Nephron progenitor cell (in vitro differentiated cells): ENCODE measurements at regions not wholly inside any gene's neighbourhood (a gene's known extent, or its start where the extent isn't known, plus 50 kb on each side); places are given as distances from the start of the nearest gene placed in this dataset.

Experiments
- DNase-seq: peaks from one replicate; pipeline ENCODE4 v3.0.0; 2021
- H3K27ac Mint-ChIP-seq: 2 replicates; pipeline ENCODE4 v1.8.0; 2021; ENCODE audit warnings: mild to moderate bottlenecking, moderate library complexity, mixed read lengths
- H3K27me3 Mint-ChIP-seq: 2 replicates; pipeline ENCODE4 v1.8.0; 2021; ENCODE audit warnings: mild to moderate bottlenecking, low read depth, mixed read lengths; ENCODE audit not compliant: poor library complexity
- H3K36me3 Mint-ChIP-seq: 2 replicates; pipeline ENCODE4 v1.8.0; 2021; ENCODE audit warnings: low read depth, mixed read lengths
- H3K4me1 Mint-ChIP-seq: 2 replicates; pipeline ENCODE4 v1.8.0; 2021; ENCODE audit warnings: mixed read lengths
- H3K4me3 Mint-ChIP-seq: 2 replicates; pipeline ENCODE4 v1.8.0; 2021; ENCODE audit warnings: mild to moderate bottlenecking, moderate library complexity, mixed read lengths
- H3K9me3 Mint-ChIP-seq: 2 replicates; pipeline ENCODE4 v1.8.0; 2021; ENCODE audit warnings: mild to moderate bottlenecking, moderate library complexity, mixed read lengths
- TF ChIP-seq, protein P1 (sequence below): fragments of 200-600 bp; sonication (generic); IDR thresholded peaks from 2 replicates; pipeline ENCODE4 v1.5.0; 2021; ENCODE audit warnings: antibody characterized with exemption

DNA sequence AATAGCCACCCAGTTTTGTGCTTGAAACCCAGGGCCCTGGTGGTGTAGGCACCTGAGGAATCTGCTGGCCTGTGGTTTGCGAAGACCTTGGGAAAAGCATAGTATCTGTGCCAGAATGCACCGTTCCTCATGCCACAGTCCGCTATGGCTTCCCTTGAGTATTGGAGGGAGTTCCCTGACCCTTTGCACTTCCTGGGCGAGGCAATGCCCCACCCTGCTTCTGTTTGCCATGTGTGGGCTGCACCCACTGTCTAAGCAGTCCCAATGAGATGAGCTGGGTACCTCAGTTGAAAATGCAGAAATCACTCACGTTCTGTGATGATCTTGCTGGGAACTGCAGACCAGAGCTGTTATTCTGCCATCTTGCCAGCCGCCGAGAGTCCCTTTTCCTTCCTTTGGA is 483.5 kb downstream of the AGTPBP1 start:
- Mint-ChIP-seq H3K9me3 (peaks cover 51% of the 10 kb centered on the region), H3K4me1 (peaks cover 34% of the 10 kb centered on the region), H3K27me3 (peaks cover 6% of the 10 kb centered on the region), H3K4me3 (no peak overlapping the region), H3K36me3 (peaks cover 28% of the 10 kb centered on the region), H3K27ac (no peak overlapping the region)
- TF ChIP-seq, protein P1, sequence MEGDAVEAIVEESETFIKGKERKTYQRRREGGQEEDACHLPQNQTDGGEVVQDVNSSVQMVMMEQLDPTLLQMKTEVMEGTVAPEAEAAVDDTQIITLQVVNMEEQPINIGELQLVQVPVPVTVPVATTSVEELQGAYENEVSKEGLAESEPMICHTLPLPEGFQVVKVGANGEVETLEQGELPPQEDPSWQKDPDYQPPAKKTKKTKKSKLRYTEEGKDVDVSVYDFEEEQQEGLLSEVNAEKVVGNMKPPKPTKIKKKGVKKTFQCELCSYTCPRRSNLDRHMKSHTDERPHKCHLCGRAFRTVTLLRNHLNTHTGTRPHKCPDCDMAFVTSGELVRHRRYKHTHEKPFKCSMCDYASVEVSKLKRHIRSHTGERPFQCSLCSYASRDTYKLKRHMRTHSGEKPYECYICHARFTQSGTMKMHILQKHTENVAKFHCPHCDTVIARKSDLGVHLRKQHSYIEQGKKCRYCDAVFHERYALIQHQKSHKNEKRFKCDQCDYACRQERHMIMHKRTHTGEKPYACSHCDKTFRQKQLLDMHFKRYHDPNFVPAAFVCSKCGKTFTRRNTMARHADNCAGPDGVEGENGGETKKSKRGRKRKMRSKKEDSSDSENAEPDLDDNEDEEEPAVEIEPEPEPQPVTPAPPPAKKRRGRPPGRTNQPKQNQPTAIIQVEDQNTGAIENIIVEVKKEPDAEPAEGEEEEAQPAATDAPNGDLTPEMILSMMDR, result no peak
- no peak for DNase-seq

DNA sequence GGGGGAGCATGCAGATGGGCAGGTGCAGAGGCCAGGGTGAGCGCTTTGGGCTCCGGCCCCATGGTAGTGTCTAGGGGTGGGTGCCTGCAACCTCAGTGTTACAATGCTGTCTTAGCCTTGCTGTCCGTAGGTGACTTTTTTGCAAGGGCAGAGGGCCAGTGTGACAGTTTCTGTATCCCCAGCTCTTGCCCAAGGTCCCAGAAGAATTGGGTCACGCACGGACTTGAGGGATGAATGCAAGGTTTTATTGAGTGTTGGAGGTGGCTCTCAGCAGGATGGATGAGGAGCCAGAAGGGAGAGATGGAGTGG is 492.5 kb downstream of the AGTPBP1 start:
- Mint-ChIP-seq H3K9me3 (peaks cover 24% of the 10 kb centered on the region), H3K27ac (no peak overlapping the region), H3K27me3 (peaks cover 4% of the 10 kb centered on the region), H3K4me3 (no peak overlapping the region), H3K4me1 (peaks cover 35% of the 10 kb centered on the region), H3K36me3 (no peaks in the 10 kb centered on the region)
- no peak for DNase-seq
- TF ChIP-seq, protein P1, result no peak

DNA sequence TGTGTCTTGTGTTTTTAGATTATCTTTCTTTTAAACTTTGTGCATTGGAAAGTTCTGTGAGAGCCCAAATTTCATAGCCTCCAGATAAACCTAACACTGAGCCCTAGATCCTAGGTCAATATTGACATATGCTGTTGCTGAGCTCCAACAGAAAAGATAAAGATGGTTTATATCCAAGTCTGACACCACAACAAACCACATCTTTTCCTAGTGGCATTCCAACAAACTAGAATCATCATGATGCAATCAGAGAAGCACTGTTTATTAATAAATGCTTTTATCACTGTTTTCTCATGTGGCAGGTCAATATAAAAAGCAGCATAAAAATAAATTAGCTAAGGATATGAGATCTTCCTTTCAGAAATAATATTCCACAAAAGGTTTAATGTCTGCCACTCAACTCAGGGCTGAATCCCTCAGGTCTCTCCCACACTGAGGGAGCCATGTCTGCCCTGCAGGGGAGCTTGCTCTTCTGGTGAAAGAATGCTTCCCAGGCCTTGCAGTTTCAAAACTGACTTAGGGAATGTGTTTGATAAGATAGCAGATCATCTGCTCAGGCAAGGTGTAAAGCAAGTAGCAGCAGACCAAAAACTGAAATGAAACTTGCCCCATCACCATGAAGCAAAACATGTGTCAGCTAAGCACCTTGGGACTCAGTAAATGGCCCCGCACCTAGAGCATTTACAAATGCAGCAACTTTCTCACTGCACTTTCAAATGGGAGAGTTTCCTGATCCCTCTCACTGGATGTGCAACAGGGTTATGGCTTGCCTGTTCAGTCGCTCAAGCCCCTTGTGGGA is 493.0 kb downstream of the AGTPBP1 start:
- Mint-ChIP-seq H3K4me3 (no peak overlapping the region), H3K4me1 (peaks cover 40% of the 10 kb centered on the region), H3K27ac (no peak overlapping the region)

DNA sequence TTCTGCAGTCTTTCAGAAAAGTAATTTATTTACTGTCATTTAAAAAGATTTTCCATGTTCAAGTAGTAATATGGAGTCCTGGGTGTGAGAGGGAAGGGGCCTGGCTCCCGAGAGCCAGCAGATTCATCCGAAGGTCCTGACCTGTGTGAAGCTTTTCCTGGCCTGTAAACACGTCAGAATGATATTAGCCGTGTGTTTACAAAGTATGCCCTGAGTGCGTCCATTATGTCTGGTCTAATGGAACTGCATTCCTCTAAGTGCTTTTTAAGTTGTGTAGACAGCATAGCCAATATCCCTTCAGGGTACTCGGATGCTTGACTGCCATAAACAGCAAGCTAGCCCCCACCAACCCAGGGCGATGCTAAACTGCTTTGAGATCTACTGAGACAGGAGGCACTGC is 495.2 kb downstream of the AGTPBP1 start:
- Mint-ChIP-seq H3K27me3 (peaks cover 4% of the 10 kb centered on the region), H3K4me1 (peaks cover 48% of the 10 kb centered on the region), H3K36me3 (no peaks in the 10 kb centered on the region), H3K27ac (peak overlapping the region; percentile 20), H3K9me3 (peaks cover 8% of the 10 kb centered on the region), H3K4me3 (no peak overlapping the region)
- TF ChIP-seq, protein P1, result no peak
- no peak for DNase-seq

More for the DNA sequence above, 493.0 kb downstream of the AGTPBP1 start:
- no peak for DNase-seq
- Mint-ChIP-seq H3K36me3 (no peaks in the 10 kb centered on the region), H3K27me3 (peaks cover 7% of the 10 kb centered on the region), H3K9me3 (peaks cover 19% of the 10 kb centered on the region)
- TF ChIP-seq, protein P1, result no peak

DNA sequence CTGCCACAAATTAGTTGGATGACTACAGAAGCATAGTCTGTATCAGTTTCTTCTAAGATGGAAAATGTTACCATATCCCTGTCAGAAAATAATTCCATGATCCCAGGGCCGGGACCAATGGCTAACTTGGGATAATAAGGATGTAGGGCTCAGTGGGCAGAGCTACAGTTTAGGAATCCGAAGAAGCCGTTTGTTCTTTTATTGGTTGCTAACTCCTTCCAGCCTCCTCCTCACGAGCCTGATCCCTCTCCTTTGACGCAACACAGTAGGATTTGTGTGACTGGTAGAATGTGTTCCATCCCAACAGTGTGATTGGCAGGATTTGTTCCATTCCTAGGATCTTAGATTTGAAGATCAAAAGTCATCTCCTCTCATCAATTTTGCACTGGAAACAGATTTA is 496.9 kb downstream of the AGTPBP1 start:
- Mint-ChIP-seq H3K36me3 (peaks cover 8% of the 10 kb centered on the region), H3K27me3 (peaks cover 4% of the 10 kb centered on the region), H3K27ac (no peak overlapping the region), H3K4me1 (peaks cover 48% of the 10 kb centered on the region), H3K9me3 (peaks cover 21% of the 10 kb centered on the region), H3K4me3 (no peak overlapping the region)
- DNase-seq, result no peak
- TF ChIP-seq, protein P1, result no peak

DNA sequence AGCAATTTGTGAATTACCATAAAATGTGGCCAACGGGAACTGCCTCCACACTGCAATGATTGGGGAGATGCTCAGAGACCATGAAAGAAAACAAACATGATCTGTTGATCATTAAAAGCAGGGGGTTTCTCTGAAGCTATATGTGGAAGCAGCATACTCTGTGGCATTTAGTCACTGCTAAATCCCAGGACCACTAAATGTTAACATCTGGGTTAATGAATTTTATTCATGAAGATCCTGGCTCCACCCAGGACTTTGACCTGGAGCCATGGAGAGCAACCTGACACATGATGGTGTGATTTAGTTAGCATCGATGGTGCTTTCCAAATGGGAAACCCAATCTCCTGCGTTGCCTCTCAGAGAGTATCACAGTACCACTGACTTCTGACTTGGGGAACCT is 497.8 kb downstream of the AGTPBP1 start:
- Mint-ChIP-seq H3K9me3 (peaks cover 30% of the 10 kb centered on the region), H3K36me3 (peaks cover 17% of the 10 kb centered on the region), H3K27me3 (peaks cover 4% of the 10 kb centered on the region), H3K4me1 (peaks cover 48% of the 10 kb centered on the region), H3K27ac (peak overlapping the region; percentile 97), H3K4me3 (no peak overlapping the region)
- TF ChIP-seq, protein P1, result no peak
- no peak for DNase-seq
